ENCODE measurements at regions not wholly inside any gene's neighbourhood (a gene's known extent, or its start where the extent isn't known, plus 50 kb on each side); places are given as distances from the start of the nearest gene placed in this dataset.

DNA sequence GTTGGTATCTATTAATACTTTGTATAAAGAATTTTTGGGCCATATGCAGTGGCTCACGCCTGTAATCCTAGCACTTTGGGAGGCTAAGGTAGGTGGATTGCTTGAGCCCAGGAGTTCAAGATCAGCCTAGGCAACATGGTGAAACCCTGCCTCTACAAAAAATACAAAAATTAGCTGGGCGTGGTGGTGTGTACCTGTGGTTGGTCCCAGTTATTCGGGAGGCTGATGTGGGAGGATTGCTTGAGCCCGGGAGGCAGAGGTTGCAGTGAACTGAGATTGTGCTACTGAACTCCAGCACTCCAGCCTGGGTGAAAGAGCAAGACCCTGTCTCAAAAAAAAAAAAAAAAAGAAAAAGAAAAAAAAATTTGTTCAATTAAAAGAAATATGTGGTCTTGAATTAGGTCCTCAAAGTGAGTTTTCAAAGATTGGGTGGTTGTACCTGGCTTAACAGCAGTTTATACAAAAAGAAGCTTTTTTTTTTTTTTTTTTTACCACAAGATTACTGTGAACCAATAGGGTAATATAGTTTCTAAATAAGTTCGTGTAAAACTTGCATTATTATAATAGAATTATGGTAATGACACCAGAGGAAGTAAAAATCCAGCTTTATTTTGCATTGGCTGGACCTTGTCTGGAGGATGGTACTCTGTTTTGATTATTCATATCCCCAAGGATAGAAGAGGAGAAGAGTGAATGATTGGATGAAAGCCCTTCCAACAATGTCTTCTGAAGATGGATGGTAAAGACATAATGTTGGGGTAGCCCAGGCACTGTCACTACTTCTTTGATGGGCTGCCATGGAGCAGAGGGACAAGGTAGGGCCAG is 210.3 kb downstream of the MYCN start:
- no peak for DNase-seq (ENCODE audit: extremely low read depth in 1 of 2, low read depth in 1 of 2)

- no peak for DNase-seq (ENCODE audit: extremely low read depth in 1 of 2, low read depth in 1 of 2)
These were observed 209.2 kb downstream of the MYCN start for GRCh38 chr2:16149349-16150243.

- DNase-seq (ENCODE audit: extremely low read depth in 1 of 2, low read depth in 1 of 2), result no peak
These were observed 208.4 kb downstream of the MYCN start for GRCh38 chr2:16148632-16149348.

DNA sequence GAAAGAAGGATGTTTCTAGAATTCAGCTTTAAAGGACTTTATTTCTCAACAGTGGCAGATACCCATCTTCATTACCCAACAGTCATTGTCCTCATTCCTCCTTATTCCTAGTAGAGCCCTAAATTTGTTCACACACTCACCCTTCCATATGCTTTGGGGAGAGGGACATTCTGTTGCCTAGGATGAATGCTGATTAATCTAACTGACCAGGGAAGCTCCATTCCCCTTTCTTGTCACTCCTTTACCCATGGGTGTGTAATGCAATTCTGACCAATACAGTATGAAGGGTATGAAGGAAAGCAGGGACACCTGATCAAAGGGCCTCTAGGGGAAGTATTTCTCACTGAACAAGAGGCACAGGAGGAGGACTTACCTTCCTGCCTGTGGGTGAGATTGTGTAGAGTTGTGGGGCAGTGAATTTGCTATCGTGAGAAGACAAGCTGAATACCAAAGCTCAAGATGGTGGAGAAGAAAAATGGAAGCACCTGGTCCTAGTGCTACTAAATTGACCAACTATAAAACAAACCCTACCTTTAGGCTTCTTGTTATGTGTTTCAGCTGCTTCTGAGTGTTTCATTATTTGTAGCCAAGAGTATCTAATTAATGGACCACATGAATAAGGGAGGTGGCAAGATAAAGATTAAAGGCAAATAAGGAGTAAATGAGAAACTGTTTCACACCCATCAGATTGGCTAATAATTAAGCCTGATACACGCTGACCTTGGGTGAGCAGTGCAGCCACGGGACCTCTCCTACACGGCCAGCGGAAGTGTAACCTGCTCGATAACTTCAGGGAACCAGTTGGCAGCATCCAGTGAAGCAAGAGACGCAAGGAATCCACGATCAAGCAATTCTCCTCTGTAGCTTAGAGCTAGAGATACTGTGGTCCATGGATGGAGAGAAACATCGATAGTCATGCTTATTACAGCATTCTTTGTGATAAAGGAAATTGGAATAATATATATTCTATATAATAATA is 202.3 kb downstream of the MYCN start:
- no peak for DNase-seq (ENCODE audit: extremely low read depth in 1 of 2, low read depth in 1 of 2)

GRCh38 chr2:16141641-16141921 is 201.2 kb downstream of the MYCN start:
- DNase-seq (ENCODE audit: extremely low read depth in 1 of 2, low read depth in 1 of 2), result no peak

- DNase-seq (ENCODE audit: extremely low read depth in 1 of 2, low read depth in 1 of 2), result no peak
These were observed 200.7 kb downstream of the MYCN start for GRCh38 chr2:16140771-16141640.

GRCh38 chr2:16139663-16140615 is 199.6 kb downstream of the MYCN start:
- no peak for DNase-seq (ENCODE audit: extremely low read depth in 1 of 2, low read depth in 1 of 2)

- no peak for DNase-seq (ENCODE audit: extremely low read depth in 1 of 2, low read depth in 1 of 2)
These were observed 198.7 kb downstream of the MYCN start for GRCh38 chr2:16138811-16139662.

- no peak for DNase-seq (ENCODE audit: extremely low read depth in 1 of 2, low read depth in 1 of 2)
These were observed 196.9 kb downstream of the MYCN start for GRCh38 chr2:16137080-16137755.

GRCh38 chr2:16136461-16137035 is 196.2 kb downstream of the MYCN start:
- DNase-seq (ENCODE audit: extremely low read depth in 1 of 2, low read depth in 1 of 2), result no peak

- no peak for DNase-seq (ENCODE audit: extremely low read depth in 1 of 2, low read depth in 1 of 2)
These were observed 195.6 kb downstream of the MYCN start for GRCh38 chr2:16135913-16136310.

GRCh38 chr2:16135196-16135912 is 195.0 kb downstream of the MYCN start:
- DNase-seq (ENCODE audit: extremely low read depth in 1 of 2, low read depth in 1 of 2), result no peak

DNA sequence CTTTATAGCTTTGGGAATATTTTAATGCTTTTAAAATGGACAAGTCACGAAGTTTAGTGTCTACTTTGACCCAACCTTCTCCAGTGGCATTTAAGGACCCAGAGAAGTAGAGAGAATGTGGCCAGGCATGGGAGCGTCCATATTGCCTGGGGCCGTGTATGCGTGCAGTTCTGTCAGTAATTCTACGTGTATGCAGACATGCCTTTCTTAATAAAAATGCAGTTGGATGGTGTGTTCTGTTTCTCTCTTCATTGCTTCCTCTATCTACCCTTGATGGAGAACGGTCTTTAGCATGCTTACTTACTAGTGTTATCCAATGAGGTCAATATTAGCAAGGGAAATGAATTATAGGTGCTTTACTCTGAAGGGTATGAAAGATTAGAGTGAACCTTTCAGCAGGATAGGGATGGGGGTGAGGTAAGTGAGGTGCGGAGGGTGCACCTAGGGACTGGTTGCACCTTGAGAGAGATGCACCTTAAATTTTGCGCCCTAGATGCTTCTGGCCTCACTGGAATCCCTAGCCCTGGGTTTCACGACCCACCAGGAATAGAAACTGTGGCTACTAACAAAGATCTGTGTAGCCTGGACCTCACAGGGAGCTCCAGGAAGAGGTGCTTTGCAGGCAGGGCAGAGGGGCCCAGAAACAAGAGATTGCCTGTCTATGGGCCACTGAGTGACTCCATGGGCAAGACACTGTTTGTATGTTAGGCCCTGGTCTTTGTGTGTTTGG is 194.3 kb downstream of the MYCN start:
- DNase-seq (ENCODE audit: extremely low read depth in 1 of 2, low read depth in 1 of 2), result no peak

GRCh38 chr2:16130906-16131400 is 190.6 kb downstream of the MYCN start:
- no peak for DNase-seq (ENCODE audit: extremely low read depth in 1 of 2, low read depth in 1 of 2)

DNA sequence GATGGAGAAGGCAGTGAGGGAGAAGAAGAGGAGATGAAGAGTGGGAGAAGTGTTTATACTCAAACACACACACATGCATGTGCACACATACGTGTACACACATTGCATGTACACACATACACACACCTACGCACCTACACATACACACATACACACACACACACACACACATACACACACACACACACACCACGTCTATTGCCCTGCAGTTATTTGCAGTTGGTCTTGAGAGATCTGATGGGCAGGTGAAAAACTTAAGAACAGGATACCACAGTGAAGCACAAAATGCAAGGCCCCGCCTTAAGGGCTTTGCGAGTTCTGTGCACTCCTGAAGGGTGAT is 190.2 kb downstream of the MYCN start:
- no peak for DNase-seq (ENCODE audit: extremely low read depth in 1 of 2, low read depth in 1 of 2)

All from stimulated activated CD8-positive, alpha-beta memory T cell treated with anti-CD3 and anti-CD28 coated beads, Interleukin-7, amount 100 ng/mL, for 48 hours (primary cell).